ENCODE measurements at regions not wholly inside any gene's neighbourhood (a gene's known extent, or its start where the extent isn't known, plus 50 kb on each side); places are given as distances from the start of the nearest gene placed in this dataset.
"Not testable (repeated sequence)": the region's sequence is repeated elsewhere in the genome, so short reads cannot be mapped to it uniquely, and the experiment has no call there.

DNA sequence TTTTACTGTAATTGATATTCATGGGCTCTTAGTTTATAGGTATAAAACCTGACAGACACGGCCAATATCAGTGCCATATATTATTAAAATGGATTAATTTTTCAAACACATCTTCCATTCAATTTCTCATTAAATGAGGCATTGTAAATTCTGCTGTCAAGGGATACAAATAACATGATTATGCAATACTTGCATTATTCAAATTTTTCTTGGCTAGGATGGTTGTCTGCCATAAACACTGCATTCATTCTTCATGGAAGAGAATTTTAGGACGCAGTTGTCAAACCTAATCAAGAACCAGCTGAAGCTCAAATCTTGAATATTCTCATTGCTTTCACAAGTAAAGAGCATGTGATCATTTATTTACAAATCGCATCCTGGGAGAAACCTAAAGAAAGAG is 255.6 kb downstream of the RDH14 start:
- no peak for DNase-seq

DNA sequence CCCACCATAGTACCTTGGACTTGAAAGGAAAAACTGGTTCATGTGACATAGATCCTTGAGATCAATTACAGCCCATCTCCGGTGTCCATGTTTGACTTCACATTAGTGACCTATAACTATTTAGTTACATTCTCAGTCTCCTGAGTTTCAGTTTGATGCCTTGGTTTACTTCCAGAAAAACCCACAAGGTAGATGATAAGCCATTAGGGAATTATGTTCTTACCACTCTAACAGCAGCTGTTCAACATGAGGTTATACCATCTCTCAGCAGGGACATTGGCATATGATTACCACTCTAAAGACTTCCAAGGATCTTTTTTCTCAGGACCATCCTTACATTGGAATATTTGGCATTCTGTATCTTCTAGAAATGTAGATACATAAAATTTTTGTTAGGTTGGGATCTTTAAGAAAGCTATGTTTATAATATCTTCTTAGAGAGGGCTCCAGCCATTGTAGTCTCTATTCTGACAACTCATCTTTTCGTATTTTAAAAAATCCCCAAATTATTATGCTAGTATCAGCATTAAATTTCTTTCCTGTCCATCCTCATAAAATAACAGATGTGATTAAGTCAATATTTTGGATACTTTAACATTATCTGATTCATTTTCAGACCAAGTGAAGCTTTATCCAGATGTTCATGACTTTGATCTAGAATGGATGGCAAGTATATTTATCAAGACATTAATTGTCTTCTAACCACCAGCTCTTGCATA is 258.9 kb downstream of the RDH14 start:
- no peak for DNase-seq

DNA sequence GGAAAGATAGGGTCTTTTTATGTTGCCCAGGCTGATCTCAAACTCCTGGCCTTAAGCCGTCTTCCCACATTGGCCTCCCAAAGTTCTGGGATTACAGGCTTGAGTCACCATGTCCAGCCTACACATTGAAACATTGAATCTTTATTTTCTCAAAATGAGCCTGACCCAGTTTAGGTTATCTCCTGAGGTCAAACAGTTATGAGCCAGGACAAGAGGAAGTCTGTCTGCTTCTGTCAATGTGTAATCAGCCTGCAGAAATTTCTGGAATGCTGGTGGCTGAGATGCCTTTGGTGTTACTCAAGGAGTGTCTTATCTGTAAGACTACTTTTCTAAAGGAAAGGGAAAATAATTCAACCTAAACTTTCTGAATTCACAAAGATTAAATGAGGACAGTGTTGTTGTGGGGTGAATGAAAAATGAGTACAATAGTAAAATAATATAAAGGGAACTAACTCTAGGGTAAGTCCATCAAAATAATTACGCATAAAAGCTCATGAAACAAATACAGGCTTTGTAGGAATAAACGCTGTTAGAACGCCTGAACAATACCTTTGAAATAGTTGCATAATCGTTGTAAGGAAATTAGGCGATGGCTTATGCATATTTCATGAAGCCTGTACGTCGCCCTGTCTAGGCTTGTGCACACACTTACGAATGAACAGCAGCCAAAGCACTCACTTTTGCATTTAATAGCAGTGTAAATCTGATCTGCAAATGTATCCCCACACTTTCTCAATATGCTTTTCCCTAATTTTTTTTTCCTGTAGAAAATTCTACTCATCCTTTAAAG is 260.8 kb downstream of the RDH14 start:
- DNase-seq = no peak

DNA sequence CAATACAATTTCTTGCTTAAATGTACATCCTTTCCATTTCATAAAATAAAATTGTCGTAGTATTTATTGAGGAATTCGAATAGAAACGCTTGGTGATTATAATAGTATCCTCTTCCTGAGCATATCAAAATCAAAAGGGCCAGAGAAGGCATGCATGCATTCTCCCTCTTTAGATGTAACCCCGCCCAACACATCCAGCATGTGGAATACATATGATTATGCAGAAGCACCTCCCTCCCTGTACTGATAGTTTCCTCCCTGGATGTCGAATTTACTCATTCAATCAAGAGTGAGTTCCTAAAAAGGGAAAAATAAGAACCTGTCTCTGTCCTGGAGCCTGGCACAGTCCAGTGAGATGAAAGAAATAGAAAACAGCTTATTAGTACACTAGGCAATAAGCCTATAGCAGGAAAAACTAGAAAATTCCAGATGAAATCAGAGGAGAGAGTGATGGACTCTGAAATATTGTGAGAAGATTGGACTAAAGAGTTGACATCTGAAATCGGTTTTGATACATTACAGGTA is 262.9 kb downstream of the RDH14 start:
- no peak for DNase-seq

DNA sequence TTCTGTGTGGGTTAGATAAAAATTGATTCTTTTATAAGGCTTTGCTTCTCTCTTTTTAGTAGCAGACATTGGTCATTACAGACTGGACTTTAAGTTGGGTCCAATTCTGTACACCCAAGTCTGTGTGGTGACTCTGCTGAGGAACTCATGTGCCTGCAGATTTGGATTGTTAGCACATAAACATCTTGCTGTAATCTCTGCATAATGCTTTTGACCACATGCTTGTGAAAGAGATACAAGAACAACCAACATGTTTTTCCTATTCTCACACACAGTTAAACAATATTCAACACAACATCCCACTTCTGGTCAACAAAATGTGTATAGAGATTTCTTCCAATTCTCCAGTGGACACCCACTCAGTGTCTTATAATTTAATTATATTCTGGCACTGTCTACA is 270.1 kb downstream of the RDH14 start:
- no peak for DNase-seq

DNA sequence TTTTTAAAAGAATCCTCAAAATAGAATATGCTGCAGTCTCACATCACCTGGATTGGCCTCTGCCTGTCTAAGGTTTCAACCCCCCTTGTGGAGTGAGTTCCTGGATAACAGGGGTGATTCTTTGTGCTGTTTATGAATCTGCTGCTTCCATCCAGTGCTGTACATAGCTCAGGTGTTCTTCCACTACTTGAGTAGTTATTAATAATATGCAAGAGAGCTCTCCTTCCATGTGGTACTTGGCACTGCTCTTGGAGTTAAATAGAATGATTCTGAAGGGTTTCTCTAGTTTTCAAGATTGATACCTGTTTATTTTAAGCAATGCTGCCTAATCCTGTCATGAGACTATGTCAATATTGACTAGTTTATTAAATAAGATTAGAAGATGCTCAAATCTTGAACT is 273.6 kb downstream of the RDH14 start:
- DNase-seq = no peak

DNA sequence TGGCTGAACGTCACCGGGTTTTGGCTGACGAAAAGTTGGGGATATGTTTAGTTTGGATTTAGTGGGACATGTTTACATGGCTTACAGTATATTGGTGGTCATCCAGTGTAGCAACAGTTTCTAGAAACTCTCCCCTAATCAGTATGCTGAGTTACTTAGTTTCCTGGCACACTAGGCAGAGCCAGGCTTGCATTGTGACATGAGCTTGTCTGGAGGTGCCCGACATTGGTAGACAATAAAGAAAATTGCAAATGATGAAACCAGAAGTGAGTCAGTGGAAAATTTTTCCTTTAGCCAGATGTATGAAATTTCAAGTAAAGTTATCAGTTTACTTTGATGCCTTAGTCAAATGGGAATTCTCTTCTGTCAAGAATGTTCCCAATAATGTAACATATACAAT is 276.1 kb downstream of the RDH14 start:
- no peak for DNase-seq

DNA sequence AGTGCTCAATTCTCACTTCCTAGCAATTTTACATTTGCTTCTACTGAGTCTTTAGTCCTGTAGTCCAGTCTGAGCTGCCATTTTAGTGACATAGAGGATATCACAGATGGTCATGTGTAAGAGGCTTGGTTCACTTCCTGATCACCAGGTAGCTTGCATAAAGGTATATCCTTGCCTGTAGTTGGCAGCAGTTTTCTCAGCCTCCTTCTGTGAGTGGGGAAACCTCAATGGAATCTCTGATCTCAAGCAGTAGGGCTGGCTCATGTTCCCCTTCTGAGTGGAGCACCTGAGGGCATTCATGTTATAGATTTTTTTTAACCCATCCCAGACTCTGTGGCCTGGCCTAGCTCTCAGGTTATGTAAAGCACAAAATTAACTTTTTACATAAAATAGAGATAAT is 278.4 kb downstream of the RDH14 start:
- DNase-seq = no peak

DNA sequence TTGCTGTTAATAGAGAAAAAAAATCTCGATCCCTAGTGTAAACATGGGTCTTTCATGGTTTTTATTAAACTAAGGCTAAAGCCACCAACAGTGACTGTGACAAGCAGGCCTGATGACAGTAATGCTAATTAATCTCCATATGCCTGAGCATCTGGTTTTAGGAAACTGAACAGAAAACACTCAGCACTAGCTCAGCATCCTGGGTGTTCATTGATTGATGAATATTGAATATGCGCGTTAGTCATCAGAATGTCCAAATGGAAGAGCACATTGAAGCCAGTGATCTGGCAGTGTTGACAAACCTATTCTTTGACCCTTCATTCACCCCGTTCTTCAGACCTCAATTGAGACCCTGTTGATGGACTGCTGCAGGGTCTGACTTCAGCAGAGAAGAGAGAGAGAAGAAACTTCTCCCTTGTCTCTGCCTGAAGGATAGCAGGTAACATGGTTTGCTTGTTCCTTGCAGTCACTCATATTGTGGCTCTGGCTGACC is 283.8 kb downstream of the RDH14 start:
- no peak for DNase-seq

DNA sequence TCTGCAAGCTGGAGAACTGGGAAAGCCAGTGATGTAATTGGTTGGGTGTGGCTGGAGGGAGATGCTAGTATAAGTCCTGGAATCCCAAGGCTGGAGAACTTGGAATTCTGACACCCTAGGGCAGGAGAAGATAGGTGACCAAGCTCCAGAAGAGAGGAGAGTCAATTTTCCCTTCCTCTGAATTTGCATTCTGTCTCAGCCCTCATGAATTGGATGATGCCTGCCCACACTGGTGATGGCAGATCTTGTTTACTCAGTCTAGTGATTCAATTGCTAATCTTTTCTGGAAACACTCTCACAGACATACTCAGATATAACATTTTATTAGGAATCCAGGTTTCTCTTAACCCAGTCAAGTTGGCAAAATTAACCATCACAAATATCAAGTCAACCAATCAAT is 287.2 kb downstream of the RDH14 start:
- DNase-seq = no peak

DNA sequence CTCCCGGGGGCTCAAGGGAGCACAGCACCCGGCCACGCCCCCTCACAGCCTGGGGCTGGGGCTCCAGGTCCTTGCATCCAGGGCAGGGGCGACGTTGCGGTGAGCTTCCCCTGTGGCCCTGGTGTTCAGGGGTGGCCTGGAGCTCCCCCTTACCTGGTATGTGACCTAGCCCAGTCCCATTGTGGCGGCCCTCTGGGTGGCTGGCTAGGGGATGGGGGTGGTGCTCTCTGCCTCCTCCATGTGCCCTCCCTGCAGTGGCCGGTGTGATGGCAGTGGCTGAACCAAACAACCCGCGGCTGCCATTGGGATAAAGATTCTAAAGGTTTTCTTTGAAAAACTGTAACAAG is 288.3 kb downstream of the RDH14 start:
- no peak for DNase-seq

DNA sequence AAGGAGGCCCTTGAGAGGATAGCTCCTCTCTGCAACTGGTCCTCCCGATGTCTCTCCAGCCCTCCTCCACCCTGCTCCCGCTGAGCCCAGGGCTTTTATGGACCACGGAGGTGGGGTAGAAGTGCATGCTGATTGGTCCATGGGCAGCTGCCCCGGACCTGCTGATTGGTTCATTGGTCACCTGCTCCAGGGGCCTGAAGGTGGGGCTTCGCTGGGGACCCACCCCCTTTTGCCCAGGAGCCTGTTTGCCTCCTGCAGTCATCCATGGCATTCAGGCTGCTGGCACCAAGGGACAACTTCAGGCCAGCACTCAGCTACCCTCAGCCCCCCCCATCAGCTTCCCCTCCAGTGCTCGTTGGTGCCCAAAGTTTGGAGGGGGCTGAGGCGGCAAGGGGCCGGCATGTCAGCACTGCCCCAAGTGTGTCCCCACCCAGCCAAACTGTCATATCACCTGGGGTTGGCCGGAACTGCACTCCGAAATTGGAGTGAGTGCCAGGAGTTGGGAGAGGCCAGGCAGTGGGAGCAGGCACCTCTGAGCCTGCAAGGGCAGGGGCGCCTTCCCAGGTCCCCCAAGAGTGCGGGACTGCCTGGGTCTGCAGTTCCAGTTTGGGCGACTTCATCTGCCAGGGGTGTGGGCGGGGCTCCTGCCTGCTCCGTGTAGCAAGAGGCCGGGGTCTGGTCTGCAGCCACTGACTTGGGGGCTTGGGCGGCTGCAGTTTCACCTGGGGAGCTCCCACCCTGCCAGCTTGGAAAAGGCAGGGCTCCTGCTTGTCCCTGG is 288.9 kb downstream of the RDH14 start:
- DNase-seq = no peak

DNA sequence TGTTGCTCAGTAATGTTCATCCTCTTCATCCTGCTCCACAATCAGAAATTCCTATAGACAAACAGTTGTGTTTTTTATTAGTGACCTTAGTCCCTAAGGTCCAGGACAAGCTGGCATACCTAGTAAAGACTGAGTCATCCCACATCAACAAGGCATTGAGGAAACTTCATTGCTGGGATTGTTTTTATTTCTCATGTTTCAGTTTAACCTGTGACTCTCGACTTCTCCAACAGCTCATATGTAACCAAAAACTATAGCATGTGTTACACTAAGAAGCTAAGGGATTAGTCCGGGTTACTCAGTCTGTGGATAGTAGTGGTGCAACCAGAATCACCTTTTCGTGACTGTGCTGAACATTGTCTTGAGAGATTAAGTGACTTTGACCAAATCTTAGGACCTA is 292.1 kb downstream of the RDH14 start:
- no peak for DNase-seq

DNA sequence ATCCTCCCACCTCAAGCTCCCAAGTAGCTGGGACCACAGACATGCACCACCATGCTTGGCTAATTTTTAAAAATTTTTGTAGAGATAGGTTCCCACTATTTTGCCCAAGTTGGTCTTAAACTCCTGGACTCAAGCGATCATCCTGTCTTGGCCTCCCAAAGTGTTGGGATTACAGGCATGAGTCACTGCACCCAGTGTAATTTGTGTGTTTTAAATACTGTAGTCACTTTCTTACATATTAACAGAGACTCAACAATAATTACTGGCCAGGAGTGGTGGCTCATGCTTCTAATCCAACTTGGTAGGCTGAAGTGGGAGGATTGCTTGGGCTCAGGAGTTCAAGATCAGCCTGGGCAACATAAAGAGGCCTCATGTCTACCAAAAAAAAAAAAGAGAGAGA is 293.0 kb downstream of the RDH14 start:
- DNase-seq = no peak

DNA sequence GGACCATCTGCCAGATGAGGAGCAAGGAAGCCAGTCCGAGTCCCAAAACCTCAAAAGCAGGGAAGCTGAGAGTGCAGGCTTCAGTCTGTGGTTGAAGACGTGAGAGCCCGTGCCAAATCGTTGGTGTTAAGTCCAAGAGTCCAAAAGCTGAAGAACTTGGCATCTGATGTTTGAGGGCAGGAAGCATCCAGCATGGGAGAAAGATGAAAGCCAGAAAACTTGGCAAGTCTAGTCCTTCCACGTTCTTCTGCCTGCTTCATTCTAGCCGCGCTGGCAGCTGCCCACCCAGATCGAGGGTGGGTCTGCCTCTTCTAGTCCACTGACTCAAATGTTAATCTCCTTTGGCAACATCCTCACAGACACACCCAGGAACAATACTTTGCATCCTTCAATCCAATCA is 293.8 kb downstream of the RDH14 start:
- not testable (repeated sequence) for DNase-seq

DNA sequence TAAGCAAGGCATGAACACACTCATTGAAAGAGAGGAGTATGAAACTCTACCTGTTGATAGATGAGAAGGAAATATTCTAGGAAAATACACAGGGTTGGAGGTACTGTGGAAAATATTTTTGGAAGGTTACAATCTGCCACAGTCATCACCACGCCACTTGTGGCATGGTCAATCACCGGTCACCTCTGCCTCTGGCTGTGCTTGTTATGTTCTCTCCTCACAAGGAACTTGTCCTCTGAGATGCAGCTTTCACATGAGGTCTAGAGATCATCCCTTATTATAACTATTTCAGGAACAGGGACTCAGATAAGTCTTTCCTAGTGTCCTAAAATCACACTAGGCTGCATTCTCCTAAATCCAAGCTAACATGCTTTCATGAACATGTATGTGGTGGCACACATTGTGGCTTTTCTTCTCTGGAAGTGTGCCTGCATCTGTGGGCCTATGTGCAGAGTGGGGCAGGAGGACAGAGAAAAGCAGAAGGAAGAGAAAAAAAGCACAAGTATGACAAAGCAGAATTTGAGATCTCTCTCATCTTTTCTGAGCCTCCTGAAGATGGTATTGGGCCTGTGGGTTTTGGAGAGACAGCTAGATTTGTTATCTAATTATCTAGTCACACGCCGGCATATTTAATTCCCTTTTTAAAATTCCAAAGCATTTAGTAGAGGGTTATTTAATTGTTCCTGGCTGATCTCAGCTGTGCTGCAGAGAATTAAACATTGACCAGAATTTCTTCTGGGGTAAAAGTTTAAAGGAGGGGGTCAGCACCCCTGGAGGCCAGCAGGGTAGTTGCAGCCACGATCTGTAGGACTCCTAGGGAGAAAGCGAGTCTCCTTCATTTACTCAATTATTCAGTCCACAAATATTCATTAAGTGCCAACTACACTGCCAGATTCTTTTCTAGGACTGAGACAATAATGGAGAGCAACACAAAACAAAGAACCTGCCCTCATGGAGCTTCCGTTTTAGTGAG is 294.6 kb downstream of the RDH14 start:
- DNase-seq = peak; percentile 13

DNA sequence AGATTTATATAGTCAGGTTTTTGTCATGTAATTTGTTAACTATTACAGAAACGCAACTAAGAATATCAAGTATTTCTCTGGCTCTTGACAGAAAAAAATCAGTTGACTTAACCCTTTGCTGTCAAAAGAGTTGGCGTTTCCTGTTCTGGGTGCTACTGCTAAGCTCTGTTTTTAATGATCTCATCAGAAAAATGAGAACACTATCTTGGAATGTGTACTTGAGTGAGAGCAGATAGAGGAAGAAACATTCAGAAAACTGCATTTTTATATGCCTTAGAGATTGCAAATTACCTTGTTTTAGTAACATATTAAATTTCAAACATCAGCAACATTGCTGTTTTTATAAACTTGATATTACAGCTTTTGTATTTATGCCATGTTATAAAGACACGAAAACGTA is 297.9 kb downstream of the RDH14 start:
- no peak for DNase-seq

DNA sequence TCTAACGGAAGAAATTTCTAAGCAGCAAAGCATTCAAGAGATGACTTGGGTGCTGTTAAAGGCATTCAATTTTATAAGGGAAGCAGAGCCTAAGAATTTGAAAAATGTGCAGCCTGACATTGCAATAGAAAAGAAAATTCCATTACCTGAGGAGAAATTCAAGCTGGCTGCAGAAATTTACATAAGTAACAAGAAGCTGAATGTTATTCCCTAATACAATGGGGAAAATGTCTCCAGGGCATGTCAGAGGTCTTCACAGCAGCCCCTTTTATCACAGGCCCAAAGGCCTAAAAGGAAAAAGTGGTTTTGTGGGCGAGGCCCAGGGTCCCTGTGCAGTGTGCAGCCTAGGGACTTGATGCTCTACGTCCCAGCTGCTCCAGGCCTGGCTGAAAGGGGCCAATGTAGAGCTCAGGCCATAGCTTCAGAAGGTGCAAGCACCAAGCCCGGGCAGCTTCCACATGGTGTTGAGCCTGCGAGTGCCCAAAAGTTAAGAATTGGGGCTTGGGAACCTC is 306.7 kb downstream of the RDH14 start:
- no peak for DNase-seq

DNA sequence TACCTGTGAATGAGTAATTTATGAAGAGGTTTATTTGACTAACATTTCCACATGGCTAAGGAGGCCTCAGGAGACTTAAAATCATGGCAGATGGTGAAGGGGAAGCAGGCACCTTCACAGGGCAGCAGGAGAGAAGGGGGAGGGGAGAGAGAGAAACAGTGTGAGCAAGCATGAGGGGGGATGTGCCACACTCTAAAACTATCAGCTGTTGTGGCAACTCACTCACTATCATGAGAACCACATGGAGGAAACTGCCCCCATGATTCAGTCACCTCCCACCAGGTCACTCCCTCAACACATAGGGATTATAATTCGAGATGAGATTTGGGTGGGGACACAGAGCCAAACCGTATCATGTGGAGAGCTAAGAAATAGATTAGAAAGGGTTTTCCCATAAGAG is 309.0 kb downstream of the RDH14 start:
- peak; percentile 18 for DNase-seq

DNA sequence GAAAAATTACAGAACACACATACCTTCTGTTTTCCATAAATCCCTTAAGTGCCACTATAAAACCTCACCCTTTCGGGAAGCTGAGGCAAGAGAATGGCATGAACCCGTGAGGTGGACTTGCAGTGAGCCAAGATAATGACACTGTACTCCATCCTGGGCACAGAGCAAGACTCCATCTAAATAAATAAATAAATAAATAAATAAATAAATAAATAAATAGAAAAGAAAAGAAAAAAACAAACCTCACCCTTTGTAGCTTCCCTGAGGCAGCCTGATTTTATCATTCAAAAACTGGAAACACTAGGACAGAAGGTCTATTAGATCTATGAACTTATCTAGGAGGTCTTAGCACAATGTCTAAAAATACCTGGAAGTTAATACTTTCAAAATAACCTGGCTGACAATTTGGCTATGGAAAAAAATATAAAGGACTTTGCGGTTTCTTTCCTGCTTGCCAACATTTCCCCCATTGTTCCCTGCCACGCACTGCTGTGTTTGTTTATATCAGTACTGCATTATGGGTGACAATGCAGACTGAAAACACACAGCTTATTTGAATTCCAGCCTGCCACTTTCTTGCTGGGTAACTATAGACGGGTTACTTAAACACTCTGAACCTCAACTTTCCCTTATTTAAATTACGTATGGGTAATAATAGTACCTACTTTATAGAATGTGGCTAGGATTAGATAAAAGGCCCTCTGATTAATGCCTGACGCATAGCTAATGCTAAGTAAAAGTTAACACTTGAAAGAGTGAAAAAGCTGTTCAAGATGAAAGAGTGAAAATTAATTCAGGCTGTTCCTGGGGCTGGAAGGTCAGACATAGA is 313.0 kb downstream of the RDH14 start:
- DNase-seq = no peak

DNA sequence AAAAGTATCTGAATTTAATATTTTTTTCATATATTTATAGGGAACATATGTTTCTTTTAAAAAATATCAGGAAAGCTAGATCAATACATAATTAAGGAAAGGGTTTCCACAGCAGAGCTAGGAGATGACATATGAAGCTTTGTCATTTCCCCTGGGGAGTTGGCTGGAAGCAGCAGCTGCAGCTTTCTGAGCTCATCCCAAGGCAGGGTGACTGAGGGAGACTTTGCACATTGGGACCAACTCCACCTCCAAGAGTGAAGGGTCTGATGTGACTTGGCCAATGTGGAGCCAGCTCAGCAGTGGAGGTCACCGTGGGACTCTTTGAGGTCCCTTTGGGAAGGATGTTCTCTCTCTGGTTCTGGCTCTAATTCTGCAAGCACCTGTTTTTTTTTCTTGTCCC is 315.1 kb downstream of the RDH14 start:
- DNase-seq = no peak
